ENCODE measurements at regions not wholly inside any gene's neighbourhood (a gene's known extent, or its start where the extent isn't known, plus 50 kb on each side); places are given as distances from the start of the nearest gene placed in this dataset.

GRCh38 chr5:74510476-74511075 lies 130.0 kb downstream of the ENC1 start:
- no peak for DNase-seq
- intact Hi-C loops (cut with DNase I), result loop anchor here in 1 of 10 donors (1.0 kb wide), 1 partner anchor 7 kb away; no protein-coding TSS in a partner anchor
- no peaks in the 10 kb centered on the region for H3K36me3 ChIP-seq
- no peak for ATAC-seq
- H3K9me3 ChIP-seq, result no peaks in the 10 kb centered on the region
- H3K27ac ChIP-seq, result no peak overlapping the region
- WGBS, 4 donors, result 94 to 100% (median 97%) methylated on average over 1 of the region's 1 CpG
- H3K4me1 ChIP-seq, result no peaks in the 10 kb centered on the region
- no peaks in the 10 kb centered on the region for H3K27me3 ChIP-seq
- no peak for TF ChIP-seq POLR2A (IDR thresholded peaks at IDR 0.05)
- TF ChIP-seq, protein P1, sequence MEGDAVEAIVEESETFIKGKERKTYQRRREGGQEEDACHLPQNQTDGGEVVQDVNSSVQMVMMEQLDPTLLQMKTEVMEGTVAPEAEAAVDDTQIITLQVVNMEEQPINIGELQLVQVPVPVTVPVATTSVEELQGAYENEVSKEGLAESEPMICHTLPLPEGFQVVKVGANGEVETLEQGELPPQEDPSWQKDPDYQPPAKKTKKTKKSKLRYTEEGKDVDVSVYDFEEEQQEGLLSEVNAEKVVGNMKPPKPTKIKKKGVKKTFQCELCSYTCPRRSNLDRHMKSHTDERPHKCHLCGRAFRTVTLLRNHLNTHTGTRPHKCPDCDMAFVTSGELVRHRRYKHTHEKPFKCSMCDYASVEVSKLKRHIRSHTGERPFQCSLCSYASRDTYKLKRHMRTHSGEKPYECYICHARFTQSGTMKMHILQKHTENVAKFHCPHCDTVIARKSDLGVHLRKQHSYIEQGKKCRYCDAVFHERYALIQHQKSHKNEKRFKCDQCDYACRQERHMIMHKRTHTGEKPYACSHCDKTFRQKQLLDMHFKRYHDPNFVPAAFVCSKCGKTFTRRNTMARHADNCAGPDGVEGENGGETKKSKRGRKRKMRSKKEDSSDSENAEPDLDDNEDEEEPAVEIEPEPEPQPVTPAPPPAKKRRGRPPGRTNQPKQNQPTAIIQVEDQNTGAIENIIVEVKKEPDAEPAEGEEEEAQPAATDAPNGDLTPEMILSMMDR (IDR thresholded peaks at IDR 0.05), result no peak
- H3K4me3 ChIP-seq, result no peak overlapping the region

- Histone ChIP-seq H3K27me3 (no peaks in the 10 kb centered on the region), H3K27ac (no peak overlapping the region), H3K4me3 (no peak overlapping the region), H3K9me3 (no peaks in the 10 kb centered on the region), H3K36me3 (no peaks in the 10 kb centered on the region), H3K4me1 (peaks cover 0 to 7% (median 0%) of the 10 kb centered on the region in 12 donors)
- intact Hi-C loops (cut with DNase I), result loop anchor here in 1 of 10 donors (10.0 kb wide), 1 partner anchor 123 kb away; no protein-coding TSS in a partner anchor
- WGBS, 4 donors, result 75 to 85% (median 81%) methylated on average over 4 to 6 of the region's 6 CpGs
- TF ChIP-seq, protein P1 (IDR thresholded peaks at IDR 0.05), result no peak
- no peak for TF ChIP-seq POLR2A (IDR thresholded peaks at IDR 0.05)
- DNase-seq (no peak), ATAC-seq (no peak)
Observed at GRCh38 chr5:74507370-74508005, 133.0 kb downstream of the ENC1 start.

- peaks cover 0 to 16% (median 0%) of the 10 kb centered on the region in 12 donors for H3K4me1 ChIP-seq
- TF ChIP-seq POLR2A (IDR thresholded peaks at IDR 0.05), result no peak
- TF ChIP-seq, protein P1 (IDR thresholded peaks at IDR 0.05), result no peak
- 82 to 88% (median 85%) methylated on average over 8 of the region's 8 CpGs for WGBS, 4 donors
- H3K27ac ChIP-seq, result no peak overlapping the region
- no peaks in the 10 kb centered on the region for H3K36me3 ChIP-seq
- no peak overlapping the region for H3K4me3 ChIP-seq
- no peaks in the 10 kb centered on the region for H3K9me3 ChIP-seq
- H3K27me3 ChIP-seq, result no peaks in the 10 kb centered on the region
- DNase-seq (no peak), ATAC-seq (no peak)
- intact Hi-C loops (cut with DNase I), result loop anchor here in 1 of 10 donors (10.0 kb wide), 1 partner anchor 121 kb away; no protein-coding TSS in a partner anchor
Observed at GRCh38 chr5:74506119-74506518, 134.4 kb downstream of the ENC1 start.

DNA sequence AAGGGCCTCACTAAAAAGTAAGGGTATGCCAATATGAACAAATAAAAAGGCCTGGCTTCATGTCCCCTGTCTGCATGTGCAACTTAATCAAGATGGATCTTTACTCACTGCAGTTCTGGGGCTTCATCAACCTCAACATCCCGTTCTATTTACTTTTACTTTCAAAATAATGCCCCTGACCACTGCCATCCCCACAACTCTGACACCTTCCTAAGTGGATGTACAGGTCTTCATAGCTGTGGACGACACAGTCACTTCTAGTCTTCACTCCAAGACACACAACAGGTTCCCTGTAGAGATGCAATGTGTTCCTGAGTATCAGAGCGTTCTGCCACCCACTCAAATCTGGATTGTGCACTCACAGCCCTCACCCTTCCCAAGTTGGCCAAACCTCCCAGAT lies 136.1 kb downstream of the ENC1 start:
- no peak overlapping the region for H3K4me3 ChIP-seq
- DNase-seq (no peak), ATAC-seq (no peak)
- H3K36me3 ChIP-seq, result no peaks in the 10 kb centered on the region
- intact Hi-C loops (cut with DNase I), result loop anchor here in 1 of 10 donors (10.0 kb wide), 1 partner anchor 120 kb away; no protein-coding TSS in a partner anchor
- H3K27ac ChIP-seq, result no peak overlapping the region
- no peaks in the 10 kb centered on the region for H3K9me3 ChIP-seq
- TF ChIP-seq, protein P1 (IDR thresholded peaks at IDR 0.05), result no peak
- no peak for TF ChIP-seq POLR2A (IDR thresholded peaks at IDR 0.05)
- WGBS, 4 donors, result 94 to 98% (median 94%) methylated on average over 3 of the region's 3 CpGs
- peaks cover 0 to 18% (median 3%) of the 10 kb centered on the region in 12 donors for H3K4me1 ChIP-seq
- no peaks in the 10 kb centered on the region for H3K27me3 ChIP-seq
